SH-SY5Y (cell line): ENCODE measurements at regions not wholly inside any gene's neighbourhood (a gene's known extent, or its start where the extent isn't known, plus 50 kb on each side); places are given as distances from the start of the nearest gene placed in this dataset.

Source experiments
- GATA2 ChIP-seq: IDR thresholded peaks from 2 replicates; pipeline ENCODE4 v1.6.1; 2011; ENCODE audit warnings: mild to moderate bottlenecking, low read depth, low read length
- GATA3 ChIP-seq: IDR thresholded peaks from 2 replicates; pipeline ENCODE4 v1.6.1; 2011; ENCODE audit warnings: low read depth, mild to moderate bottlenecking, low read length, moderate library complexity

DNA sequence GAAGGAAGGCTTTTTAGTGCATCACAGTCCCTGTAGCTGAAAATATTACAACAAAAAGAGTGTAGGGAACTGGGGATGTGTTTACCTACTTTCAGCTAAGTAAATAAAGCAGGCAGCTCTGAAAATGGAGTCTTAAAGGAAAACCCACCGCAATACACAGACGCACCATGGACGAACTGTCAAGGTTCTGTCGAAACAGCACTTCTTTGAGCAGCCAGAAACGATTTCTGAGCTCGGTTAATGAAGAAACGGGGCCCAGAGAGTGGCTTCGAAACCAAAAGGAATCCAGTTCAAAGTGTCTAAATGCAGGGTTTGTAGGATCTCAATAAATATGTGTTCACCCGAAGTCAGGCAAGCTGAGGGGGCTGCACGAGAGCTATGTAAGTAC, 275.4 kb upstream of the NEBL start:
- TF ChIP-seq GATA2 (no peak), GATA3 (no peak)
